H1 (cell line): ENCODE measurements at regions not wholly inside any gene's neighbourhood (a gene's known extent, or its start where the extent isn't known, plus 50 kb on each side); places are given as distances from the start of the nearest gene placed in this dataset.

Experiments
- CEBPB ChIP-seq: IDR thresholded peaks from 2 replicates; pipeline ENCODE4 v1.6.1; 2012; ENCODE audit warnings: low read depth, low read length
- CHD2 ChIP-seq: IDR thresholded peaks from 2 replicates; pipeline ENCODE4 v1.6.1; 2012; ENCODE audit warnings: low read length, improper control_type of control experiment
- CTCF ChIP-seq, 3 experiments: IDR thresholded peaks; 1 replicate in 2 of 3; 2 replicates in 1 of 3; pipeline versions ENCODE4 v1.5.1 to v1.6.1; 2011; ENCODE audit warnings: low read length in 3 of 3, mild to moderate bottlenecking in 3 of 3, inconsistent platforms in 2 of 3, low read depth in 1 of 3, moderate library complexity in 1 of 3; ENCODE audit not compliant: insufficient read depth in 1 of 3; ENCODE audit errors: control extremely low read depth in 1 of 3
- EZH2 ChIP-seq: fragments of 200-600 bp; sonication (generic); IDR thresholded peaks from 2 replicates; pipeline ENCODE4 v1.7.1; 2012; ENCODE audit warnings: low read depth, mild to moderate bottlenecking, moderate library complexity, low read length, inconsistent platforms; ENCODE audit not compliant: severe bottlenecking
- GABPA ChIP-seq: IDR thresholded peaks from 2 replicates; pipeline ENCODE4 v1.6.1; 2011; ENCODE audit warnings: mild to moderate bottlenecking, low read length, moderate library complexity, borderline replicate concordance; ENCODE audit not compliant: insufficient read depth
- JUN ChIP-seq: IDR thresholded peaks from 2 replicates; pipeline ENCODE4 v1.6.1; 2011; ENCODE audit warnings: low read depth, mild to moderate bottlenecking, improper control_type of control experiment, low read length
- JUND ChIP-seq: IDR thresholded peaks from 2 replicates; pipeline ENCODE4 v1.6.1; 2011; ENCODE audit warnings: mild to moderate bottlenecking, improper control_type of control experiment, low read length
- KDM1A ChIP-seq: fragments of 200-600, 300-600 bp; sonication (generic); IDR thresholded peaks from 2 replicates; pipeline ENCODE4 v1.7.1; 2016; ENCODE audit warnings: mild to moderate bottlenecking, low read length, borderline replicate concordance
- MAX ChIP-seq: IDR thresholded peaks from 2 replicates; pipeline ENCODE4 v1.6.1; 2012; ENCODE audit warnings: inconsistent platforms
- USF2 ChIP-seq: IDR thresholded peaks from 2 replicates; pipeline ENCODE4 v1.6.1; 2011; ENCODE audit warnings: low read length, improper control_type of control experiment
- YY1 ChIP-seq: IDR thresholded peaks from 2 replicates; pipeline ENCODE4 v1.6.1; 2011; ENCODE audit warnings: low read depth, mild to moderate bottlenecking, low read length
- ZNF274 ChIP-seq: IDR thresholded peaks from 2 replicates; pipeline ENCODE4 v1.7.0; 2012; ENCODE audit warnings: low read length, borderline replicate concordance; ENCODE audit errors: extremely low read depth

- TF ChIP-seq CTCF (IDR thresholded peaks at IDR 0.05; ENCODE audit: control extremely low read depth in 1 of 3, insufficient read depth in 1 of 3, low read depth in 1 of 3, low read length in 3 of 3) (no peak), USF2 (no peak), GABPA (no peak), CHD2 (no peak), YY1 (no peak), EZH2 (no peak), JUND (no peak), CEBPB (no peak), ZNF274 (no peak), MAX (no peak), KDM1A (no peak), JUN (no peak)
Measured at GRCh38 chr2:146108993-146109392, 1589.1 kb upstream of the ZEB2 start.
